GM12878 (cell line): ENCODE measurements at regions not wholly inside any gene's neighbourhood (a gene's known extent, or its start where the extent isn't known, plus 50 kb on each side); places are given as distances from the start of the nearest gene placed in this dataset.

Experiments
- CTCF ChIP-seq, 3 experiments: IDR thresholded peaks in 2 of 3; conservative IDR thresholded peaks in 1 of 3; 2 replicates each; pipeline ENCODE4 v1.5.1; 2011; ENCODE audit warnings: low read depth in 3 of 3, low read length in 3 of 3, mild to moderate bottlenecking in 3 of 3, control low read depth in 2 of 3, moderate library complexity in 2 of 3, inconsistent platforms in 1 of 3, mixed read lengths in 1 of 3; ENCODE audit not compliant: control insufficient read depth in 2 of 3, insufficient read depth in 1 of 3; ENCODE audit errors: extremely low read depth in 1 of 3
- EP300 ChIP-seq, 2 experiments: fragments of 150-350 bp in 1 of 2; IDR thresholded peaks; 2 replicates each; pipeline ENCODE4 v1.6.1; 2011 to 2012; ENCODE audit warnings: low read depth in 2 of 2, low read length in 2 of 2, borderline replicate concordance in 1 of 2, improper control_type of control experiment in 1 of 2, inconsistent platforms in 1 of 2; ENCODE audit not compliant: control insufficient read depth in 1 of 2
- MTA2 ChIP-seq: fragments of 450-650 bp; IDR thresholded peaks from 2 replicates; pipeline ENCODE4 v1.6.1; 2016; ENCODE audit warnings: low read depth, mild to moderate bottlenecking, moderate library complexity
- MYC ChIP-seq: IDR thresholded peaks from 2 replicates; pipeline ENCODE4 v1.6.1; 2011; ENCODE audit warnings: mild to moderate bottlenecking, low read length, moderate library complexity, inconsistent platforms; ENCODE audit not compliant: insufficient read depth, insufficient replicate concordance, insufficient read length, severe bottlenecking
- POLR2A ChIP-seq: IDR thresholded peaks from 2 replicates; pipeline ENCODE4 v1.6.1; 2011; ENCODE audit warnings: low read depth, mild to moderate bottlenecking, low read length
- SMAD1 ChIP-seq: fragments of 450-650 bp; IDR thresholded peaks from 2 replicates; pipeline ENCODE4 v1.6.1; 2018; ENCODE audit warnings: mild to moderate bottlenecking, low read depth; ENCODE audit not compliant: partially characterized antibody
- SUZ12 ChIP-seq: fragments of 200-600 bp; sonication (generic); IDR thresholded peaks from one replicate; pipeline ENCODE4 v1.6.1; 2018; ENCODE audit warnings: antibody characterized with exemption, mild to moderate bottlenecking; ENCODE audit not compliant: unreplicated experiment
- TF ChIP-seq, protein P1 (sequence below): fragments of 450-650 bp; IDR thresholded peaks from 2 replicates; pipeline ENCODE4 v1.6.1; 2017; ENCODE audit warnings: mild to moderate bottlenecking, moderate library complexity
- TF ChIP-seq, protein P2 (sequence below): IDR thresholded peaks from 2 replicates; pipeline ENCODE4 v1.6.1; 2012; ENCODE audit warnings: low read depth, low read length, improper control_type of control experiment
- TF ChIP-seq, protein P3 (sequence below): fragments of 450-650 bp; IDR thresholded peaks from 2 replicates; pipeline ENCODE4 v1.6.1; 2014; ENCODE audit warnings: mild to moderate bottlenecking

DNA sequence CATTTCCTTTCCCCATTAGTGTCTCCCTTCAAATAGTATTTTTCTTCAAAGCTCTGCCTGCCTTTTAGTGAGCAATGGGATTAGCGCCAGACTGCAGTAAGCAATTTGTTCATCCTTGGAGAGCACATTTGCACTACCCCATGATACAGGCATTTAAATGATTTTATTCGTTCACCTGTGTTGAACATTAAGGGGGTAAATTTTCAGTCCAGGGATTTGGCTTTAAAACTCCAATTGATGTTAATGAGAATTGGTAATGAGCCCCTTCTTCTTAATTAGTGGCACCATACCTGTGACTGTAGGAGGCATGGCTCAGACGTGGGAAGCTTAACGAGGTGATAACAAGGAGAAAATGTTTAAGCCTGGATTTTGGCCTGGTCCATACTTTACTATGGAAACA lies 161.4 kb upstream of the NANOGP8 start:
- no peak for TF ChIP-seq SMAD1
- TF ChIP-seq MTA2 = no peak
- TF ChIP-seq EP300 (IDR thresholded peaks at IDR 0.05; ENCODE audit: borderline replicate concordance in 1 of 2, control insufficient read depth in 1 of 2, low read depth in 2 of 2, low read length in 2 of 2) = no peak
- TF ChIP-seq, protein P1, sequence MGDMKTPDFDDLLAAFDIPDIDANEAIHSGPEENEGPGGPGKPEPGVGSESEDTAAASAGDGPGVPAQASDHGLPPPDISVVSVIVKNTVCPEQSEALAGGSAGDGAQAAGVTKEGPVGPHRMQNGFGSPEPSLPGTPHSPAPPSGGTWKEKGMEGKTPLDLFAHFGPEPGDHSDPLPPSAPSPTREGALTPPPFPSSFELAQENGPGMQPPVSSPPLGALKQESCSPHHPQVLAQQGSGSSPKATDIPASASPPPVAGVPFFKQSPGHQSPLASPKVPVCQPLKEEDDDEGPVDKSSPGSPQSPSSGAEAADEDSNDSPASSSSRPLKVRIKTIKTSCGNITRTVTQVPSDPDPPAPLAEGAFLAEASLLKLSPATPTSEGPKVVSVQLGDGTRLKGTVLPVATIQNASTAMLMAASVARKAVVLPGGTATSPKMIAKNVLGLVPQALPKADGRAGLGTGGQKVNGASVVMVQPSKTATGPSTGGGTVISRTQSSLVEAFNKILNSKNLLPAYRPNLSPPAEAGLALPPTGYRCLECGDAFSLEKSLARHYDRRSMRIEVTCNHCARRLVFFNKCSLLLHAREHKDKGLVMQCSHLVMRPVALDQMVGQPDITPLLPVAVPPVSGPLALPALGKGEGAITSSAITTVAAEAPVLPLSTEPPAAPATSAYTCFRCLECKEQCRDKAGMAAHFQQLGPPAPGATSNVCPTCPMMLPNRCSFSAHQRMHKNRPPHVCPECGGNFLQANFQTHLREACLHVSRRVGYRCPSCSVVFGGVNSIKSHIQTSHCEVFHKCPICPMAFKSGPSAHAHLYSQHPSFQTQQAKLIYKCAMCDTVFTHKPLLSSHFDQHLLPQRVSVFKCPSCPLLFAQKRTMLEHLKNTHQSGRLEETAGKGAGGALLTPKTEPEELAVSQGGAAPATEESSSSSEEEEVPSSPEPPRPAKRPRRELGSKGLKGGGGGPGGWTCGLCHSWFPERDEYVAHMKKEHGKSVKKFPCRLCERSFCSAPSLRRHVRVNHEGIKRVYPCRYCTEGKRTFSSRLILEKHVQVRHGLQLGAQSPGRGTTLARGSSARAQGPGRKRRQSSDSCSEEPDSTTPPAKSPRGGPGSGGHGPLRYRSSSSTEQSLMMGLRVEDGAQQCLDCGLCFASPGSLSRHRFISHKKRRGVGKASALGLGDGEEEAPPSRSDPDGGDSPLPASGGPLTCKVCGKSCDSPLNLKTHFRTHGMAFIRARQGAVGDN = no peak
- TF ChIP-seq CTCF (IDR thresholded peaks at IDR 0.05 in 2 of 3, conservative IDR thresholded peaks at IDR 0.05 in 1 of 3; ENCODE audit: control insufficient read depth in 2 of 3, extremely low read depth in 1 of 3, insufficient read depth in 1 of 3, low read depth in 3 of 3, low read length in 3 of 3) = no peak
- no peak for TF ChIP-seq SUZ12
- TF ChIP-seq POLR2A = no peak
- TF ChIP-seq, protein P2, sequence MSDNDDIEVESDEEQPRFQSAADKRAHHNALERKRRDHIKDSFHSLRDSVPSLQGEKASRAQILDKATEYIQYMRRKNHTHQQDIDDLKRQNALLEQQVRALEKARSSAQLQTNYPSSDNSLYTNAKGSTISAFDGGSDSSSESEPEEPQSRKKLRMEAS = no peak
- TF ChIP-seq, protein P3, sequence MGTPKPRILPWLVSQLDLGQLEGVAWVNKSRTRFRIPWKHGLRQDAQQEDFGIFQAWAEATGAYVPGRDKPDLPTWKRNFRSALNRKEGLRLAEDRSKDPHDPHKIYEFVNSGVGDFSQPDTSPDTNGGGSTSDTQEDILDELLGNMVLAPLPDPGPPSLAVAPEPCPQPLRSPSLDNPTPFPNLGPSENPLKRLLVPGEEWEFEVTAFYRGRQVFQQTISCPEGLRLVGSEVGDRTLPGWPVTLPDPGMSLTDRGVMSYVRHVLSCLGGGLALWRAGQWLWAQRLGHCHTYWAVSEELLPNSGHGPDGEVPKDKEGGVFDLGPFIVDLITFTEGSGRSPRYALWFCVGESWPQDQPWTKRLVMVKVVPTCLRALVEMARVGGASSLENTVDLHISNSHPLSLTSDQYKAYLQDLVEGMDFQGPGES = no peak
- TF ChIP-seq MYC = no peak
